GM18861 (cell line): ENCODE measurements at regions not wholly inside any gene's neighbourhood (a gene's known extent, or its start where the extent isn't known, plus 50 kb on each side); places are given as distances from the start of the nearest gene placed in this dataset.
"Not testable (repeated sequence)": the region's sequence is repeated elsewhere in the genome, so short reads cannot be mapped to it uniquely, and the experiment has no call there.

Experiments
- ATAC-seq: cut with Tn5 transposase; IDR thresholded peaks from one replicate; pipeline ENCODE4 v1.9.1; 2021; ENCODE audit not compliant: unreplicated experiment

- no peak for ATAC-seq
These were observed 152.9 kb downstream of the SPP2 start for GRCh38 chr2:234203135-234203984.

GRCh38 chr2:234202601-234203000 is 152.1 kb downstream of the SPP2 start:
- no peak for ATAC-seq

- no peak for ATAC-seq
These were observed 149.5 kb downstream of the SPP2 start for GRCh38 chr2:234199996-234200395.

- ATAC-seq = no peak
These were observed 148.5 kb downstream of the SPP2 start for GRCh38 chr2:234198976-234199375.

GRCh38 chr2:234195516-234195915 is 145.0 kb downstream of the SPP2 start:
- no peak for ATAC-seq

GRCh38 chr2:234193977-234194563 is 143.6 kb downstream of the SPP2 start:
- no peak for ATAC-seq

GRCh38 chr2:234191819-234192407 is 141.4 kb downstream of the SPP2 start:
- no peak for ATAC-seq

- ATAC-seq = no peak
These were observed 139.3 kb downstream of the SPP2 start for GRCh38 chr2:234189786-234190300.

GRCh38 chr2:234189230-234189629 is 138.7 kb downstream of the SPP2 start:
- ATAC-seq = no peak

GRCh38 chr2:234187646-234188174 is 137.2 kb downstream of the SPP2 start:
- ATAC-seq = no peak

- no peak for ATAC-seq
These were observed 130.6 kb downstream of the SPP2 start for GRCh38 chr2:234181121-234181520.

GRCh38 chr2:234179031-234179363 is 128.5 kb downstream of the SPP2 start:
- no peak for ATAC-seq

GRCh38 chr2:234178330-234179030 is 128.0 kb downstream of the SPP2 start:
- ATAC-seq = no peak

- ATAC-seq = no peak
These were observed 125.1 kb downstream of the SPP2 start for GRCh38 chr2:234175649-234176048.

GRCh38 chr2:234174742-234175141 is 124.2 kb downstream of the SPP2 start:
- no peak for ATAC-seq

- ATAC-seq = no peak
These were observed 122.0 kb downstream of the SPP2 start for GRCh38 chr2:234172532-234172931.

- ATAC-seq = no peak
These were observed 121.6 kb downstream of the SPP2 start for GRCh38 chr2:234172066-234172465.

- ATAC-seq = no peak
These were observed 121.2 kb downstream of the SPP2 start for GRCh38 chr2:234171666-234172065.

- no peak for ATAC-seq
These were observed 119.2 kb downstream of the SPP2 start for GRCh38 chr2:234169674-234170073.

- not testable (repeated sequence) for ATAC-seq
These were observed 118.4 kb downstream of the SPP2 start for GRCh38 chr2:234168605-234169570.
